Smooth muscle cell (in vitro differentiated cells): ENCODE measurements at regions not wholly inside any gene's neighbourhood (a gene's known extent, or its start where the extent isn't known, plus 50 kb on each side); places are given as distances from the start of the nearest gene placed in this dataset.

Experiments used
- DNase-seq: peaks from one replicate; lab custom pipeline; 2025; ENCODE audit not compliant: unreplicated experiment; lab: John Stamatoyannopoulos, UW
- H2AFZ ChIP-seq: fragments of 200-600 bp; sonication (generic); 2 replicates; pipeline ENCODE4 v1.6.0; 2016; ENCODE audit warnings: antibody characterized with exemption, low read depth, mild to moderate bottlenecking
- H3F3A ChIP-seq: fragments of 200-600 bp; sonication (generic); 2 replicates; pipeline ENCODE4 v1.6.0; 2017; ENCODE audit warnings: antibody characterized with exemption, low read depth
- H3K27ac ChIP-seq: fragments of 200-600 bp; sonication (generic); 2 replicates; pipeline ENCODE4 v1.5.1; 2016; ENCODE audit warnings: low read depth, mild to moderate bottlenecking
- H3K27me3 ChIP-seq: fragments of 200-600 bp; sonication (generic); 2 replicates; pipeline ENCODE4 v1.6.1; 2016; ENCODE audit warnings: low read depth, mild to moderate bottlenecking
- H3K36me3 ChIP-seq: fragments of 200-600 bp; sonication (generic); 2 replicates; pipeline ENCODE4 v1.5.1; 2016; ENCODE audit warnings: low read depth
- H3K4me1 ChIP-seq: fragments of 200-600 bp; sonication (generic); 2 replicates; pipeline ENCODE4 v1.5.1; 2016; ENCODE audit warnings: low read depth
- H3K4me2 ChIP-seq: fragments of 200-600 bp; sonication (generic); 2 replicates; pipeline ENCODE4 v1.6.0; 2016; ENCODE audit warnings: mild to moderate bottlenecking
- H3K4me3 ChIP-seq: fragments of 200-600 bp; sonication (generic); 2 replicates; pipeline ENCODE4 v1.5.1; 2016; ENCODE audit warnings: mild to moderate bottlenecking
- H3K79me2 ChIP-seq: fragments of 200-600 bp; sonication (generic); 2 replicates; pipeline ENCODE4 v1.6.0; 2016; ENCODE audit warnings: low read depth, mild to moderate bottlenecking
- H3K9ac ChIP-seq: fragments of 200-600 bp; sonication (generic); 2 replicates; pipeline ENCODE4 v1.6.0; 2016; ENCODE audit warnings: low read depth
- H3K9me3 ChIP-seq: fragments of 200-600 bp; sonication (generic); replicated peaks from 2 replicates; pipeline ENCODE4 v1.5.1; 2016; ENCODE audit warnings: low read depth
- H4K20me1 ChIP-seq: fragments of 200-600 bp; sonication (generic); 2 replicates; pipeline ENCODE4 v1.6.0; 2016; ENCODE audit warnings: low read depth
- WGBS: methylation state at CpG from one replicate; pipeline ENCODE4 v1.1.7; 2016; ENCODE audit warnings: low lambda C conversion rate; 5-methylcytosine and 5-hydroxymethylcytosine counted together
- TF ChIP-seq, protein P1 (sequence below): fragments of 200-600 bp; sonication (generic); IDR thresholded peaks from 2 replicates; pipeline ENCODE4 v1.5.1; 2017; ENCODE audit warnings: borderline replicate concordance, mild to moderate bottlenecking, antibody characterized with exemption; ENCODE audit not compliant: insufficient read depth, poor library complexity, severe bottlenecking

DNA sequence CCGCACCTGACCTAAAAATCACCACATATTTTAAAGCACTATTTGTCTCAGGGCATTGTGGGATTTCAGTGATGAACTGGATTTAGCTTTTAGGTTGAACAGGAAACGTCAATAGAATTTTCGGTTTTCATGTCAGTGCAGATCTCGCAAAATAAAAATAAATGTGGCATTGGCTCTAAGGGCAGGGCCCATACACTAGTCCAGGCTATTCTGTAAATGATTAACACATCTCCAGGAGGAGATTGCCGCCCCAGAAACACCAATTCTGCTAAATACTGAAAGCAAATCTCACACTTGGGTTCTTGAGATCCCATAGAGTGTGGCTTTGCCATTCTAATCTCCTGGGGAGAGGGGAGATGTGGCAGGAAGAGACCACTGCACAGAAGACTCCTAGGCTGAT lies 1494.0 kb upstream of the TMEM132C start:
- no peak for DNase-seq
- Histone ChIP-seq H4K20me1 (no peaks in the 10 kb centered on the region), H3K9ac (no peak overlapping the region), H3K79me2 (no peaks in the 10 kb centered on the region), H3K27me3 (no peaks in the 10 kb centered on the region), H3K4me2 (no peak overlapping the region), H2AFZ (no peak overlapping the region), H3K4me1 (no peaks in the 10 kb centered on the region), H3F3A (no peaks in the 10 kb centered on the region), H3K9me3 (peaks cover 4% of the 10 kb centered on the region), H3K27ac (no peak overlapping the region), H3K4me3 (no peak overlapping the region), H3K36me3 (no peaks in the 10 kb centered on the region)
- TF ChIP-seq, protein P1, sequence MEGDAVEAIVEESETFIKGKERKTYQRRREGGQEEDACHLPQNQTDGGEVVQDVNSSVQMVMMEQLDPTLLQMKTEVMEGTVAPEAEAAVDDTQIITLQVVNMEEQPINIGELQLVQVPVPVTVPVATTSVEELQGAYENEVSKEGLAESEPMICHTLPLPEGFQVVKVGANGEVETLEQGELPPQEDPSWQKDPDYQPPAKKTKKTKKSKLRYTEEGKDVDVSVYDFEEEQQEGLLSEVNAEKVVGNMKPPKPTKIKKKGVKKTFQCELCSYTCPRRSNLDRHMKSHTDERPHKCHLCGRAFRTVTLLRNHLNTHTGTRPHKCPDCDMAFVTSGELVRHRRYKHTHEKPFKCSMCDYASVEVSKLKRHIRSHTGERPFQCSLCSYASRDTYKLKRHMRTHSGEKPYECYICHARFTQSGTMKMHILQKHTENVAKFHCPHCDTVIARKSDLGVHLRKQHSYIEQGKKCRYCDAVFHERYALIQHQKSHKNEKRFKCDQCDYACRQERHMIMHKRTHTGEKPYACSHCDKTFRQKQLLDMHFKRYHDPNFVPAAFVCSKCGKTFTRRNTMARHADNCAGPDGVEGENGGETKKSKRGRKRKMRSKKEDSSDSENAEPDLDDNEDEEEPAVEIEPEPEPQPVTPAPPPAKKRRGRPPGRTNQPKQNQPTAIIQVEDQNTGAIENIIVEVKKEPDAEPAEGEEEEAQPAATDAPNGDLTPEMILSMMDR, result no peak
- WGBS, result 92% methylated on average over 5 of the region's 5 CpGs

DNA sequence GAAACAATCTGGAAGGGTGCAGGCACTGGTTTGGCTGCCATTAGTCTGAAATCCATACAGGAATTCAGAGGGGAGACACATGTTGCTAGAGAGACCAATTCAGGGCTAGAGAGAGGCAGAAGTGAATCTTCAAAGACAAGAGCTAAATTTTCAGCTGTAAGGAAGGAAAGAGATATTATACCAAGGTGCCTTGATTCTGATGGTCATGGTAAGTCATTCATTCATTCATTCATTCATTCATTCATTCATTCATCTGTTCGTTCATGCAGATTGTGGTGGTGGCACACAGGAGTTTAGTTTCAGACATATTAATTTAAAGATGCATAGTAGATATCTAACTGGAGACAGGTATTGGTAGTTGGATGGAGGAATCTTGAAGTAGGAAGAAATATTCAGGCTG lies 1493.5 kb upstream of the TMEM132C start:
- Histone ChIP-seq H3K9me3 (peaks cover 4% of the 10 kb centered on the region), H3K36me3 (no peaks in the 10 kb centered on the region), H3K79me2 (no peaks in the 10 kb centered on the region), H2AFZ (no peak overlapping the region), H3K27ac (no peak overlapping the region), H3F3A (no peaks in the 10 kb centered on the region), H3K4me1 (no peaks in the 10 kb centered on the region), H4K20me1 (no peaks in the 10 kb centered on the region), H3K4me3 (no peak overlapping the region), H3K9ac (no peak overlapping the region), H3K27me3 (no peaks in the 10 kb centered on the region), H3K4me2 (no peak overlapping the region)
- WGBS, result 83% methylated on average over 1 of the region's 1 CpG
- TF ChIP-seq, protein P1, result no peak
- DNase-seq, result no peak

DNA sequence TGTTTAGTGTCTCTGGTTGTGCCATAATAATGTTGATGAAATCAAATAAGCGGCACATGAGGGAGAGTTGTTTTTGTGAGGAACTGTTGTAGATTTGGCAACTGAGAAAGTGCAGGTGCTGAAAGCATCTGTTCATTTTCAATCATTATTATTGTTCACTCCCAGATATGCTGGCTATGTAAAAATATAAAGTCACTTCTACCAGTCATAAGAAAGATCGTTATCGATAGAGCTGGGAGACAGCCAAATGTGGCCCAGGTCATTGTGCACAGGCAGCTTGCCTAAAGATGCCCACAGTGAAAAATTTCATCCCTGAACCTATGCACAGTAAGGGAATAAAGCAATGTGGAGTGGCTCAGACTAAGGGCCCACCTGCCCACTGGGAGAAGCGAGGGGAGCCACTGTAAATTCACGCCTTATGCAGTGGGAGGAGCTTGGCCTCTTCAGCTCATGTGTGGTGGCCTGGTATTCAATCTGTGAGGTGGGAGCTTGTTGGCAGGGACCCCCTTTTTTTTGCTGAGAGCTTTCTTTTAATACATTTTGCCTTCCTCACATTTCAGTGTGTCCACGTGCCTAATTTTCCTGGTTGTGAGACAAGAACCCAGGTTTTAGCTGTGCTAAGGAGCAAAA lies 1490.8 kb upstream of the TMEM132C start:
- Histone ChIP-seq H3K9me3 (peaks cover 4% of the 10 kb centered on the region), H3K27me3 (peaks cover 4% of the 10 kb centered on the region), H3K9ac (no peak overlapping the region), H3K36me3 (no peaks in the 10 kb centered on the region), H3K27ac (no peak overlapping the region), H2AFZ (no peak overlapping the region), H3K79me2 (no peaks in the 10 kb centered on the region), H3F3A (no peaks in the 10 kb centered on the region), H3K4me2 (no peak overlapping the region), H3K4me1 (no peaks in the 10 kb centered on the region), H3K4me3 (no peak overlapping the region), H4K20me1 (no peaks in the 10 kb centered on the region)
- WGBS, result 90% methylated on average over 6 of the region's 6 CpGs
- TF ChIP-seq, protein P1, result no peak
- no peak for DNase-seq

DNA sequence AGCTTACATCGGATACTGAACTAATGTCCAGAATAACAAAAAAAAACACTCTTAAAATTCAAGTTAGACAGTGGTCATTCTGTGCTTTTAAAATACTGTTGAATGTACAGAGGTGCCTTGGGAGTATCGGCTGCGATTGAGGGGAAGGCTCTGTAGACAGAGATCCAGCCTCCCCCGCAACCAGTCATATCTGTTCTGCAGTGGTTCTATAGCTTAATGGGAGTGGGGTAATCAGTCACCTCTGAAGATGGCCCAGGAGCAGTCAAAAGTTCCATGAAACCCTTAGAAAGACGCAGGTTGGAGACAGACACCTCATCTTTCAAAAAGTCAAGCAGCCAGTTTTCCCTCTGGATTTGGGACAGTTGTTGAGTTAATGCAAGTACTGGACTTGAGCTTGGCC lies 1486.6 kb upstream of the TMEM132C start:
- Histone ChIP-seq H3K79me2 (no peaks in the 10 kb centered on the region), H3K36me3 (no peaks in the 10 kb centered on the region), H3K4me2 (no peak overlapping the region), H3K27me3 (peaks cover 4% of the 10 kb centered on the region), H2AFZ (no peak overlapping the region), H3K4me1 (no peaks in the 10 kb centered on the region), H4K20me1 (no peaks in the 10 kb centered on the region), H3K9ac (no peak overlapping the region), H3K27ac (no peak overlapping the region), H3K4me3 (no peak overlapping the region), H3F3A (no peaks in the 10 kb centered on the region), H3K9me3 (no peaks in the 10 kb centered on the region)
- TF ChIP-seq, protein P1, result no peak
- DNase-seq, result no peak
- WGBS, result 94% methylated on average over 5 of the region's 5 CpGs
